ENCODE measurements at regions not wholly inside any gene's neighbourhood (a gene's known extent, or its start where the extent isn't known, plus 50 kb on each side); places are given as distances from the start of the nearest gene placed in this dataset.

DNA sequence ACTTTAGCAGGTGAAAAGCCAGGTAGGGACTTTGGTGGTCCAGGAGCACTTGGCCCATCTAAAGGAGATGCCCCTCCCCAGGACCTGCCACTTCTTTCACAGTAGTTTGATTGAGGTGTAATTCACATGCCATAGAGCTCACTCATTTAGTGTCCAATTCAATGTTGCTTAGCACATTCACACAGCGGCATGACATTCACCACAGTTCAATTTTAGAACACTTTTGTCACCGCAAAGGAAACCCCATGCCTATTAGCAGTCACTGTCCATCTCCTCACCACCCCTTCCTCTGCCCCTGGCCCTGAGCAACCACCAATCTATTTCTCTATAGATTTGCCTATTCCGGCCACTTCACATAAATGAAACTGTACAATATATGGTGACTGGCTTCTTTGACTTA lies 211.6 kb upstream of the ZMIZ1 start:
- no peak for DNase-seq

GRCh38 chr10:78859266-78859665 lies 209.5 kb upstream of the ZMIZ1 start:
- DNase-seq: no peak

- DNase-seq: no peak
Measured at GRCh38 chr10:78859769-78860168, 209.0 kb upstream of the ZMIZ1 start.

- no peak for DNase-seq
Measured at GRCh38 chr10:78860260-78860914, 208.4 kb upstream of the ZMIZ1 start.

GRCh38 chr10:78861529-78862327 lies 207.0 kb upstream of the ZMIZ1 start:
- DNase-seq: peak; percentile 80

DNA sequence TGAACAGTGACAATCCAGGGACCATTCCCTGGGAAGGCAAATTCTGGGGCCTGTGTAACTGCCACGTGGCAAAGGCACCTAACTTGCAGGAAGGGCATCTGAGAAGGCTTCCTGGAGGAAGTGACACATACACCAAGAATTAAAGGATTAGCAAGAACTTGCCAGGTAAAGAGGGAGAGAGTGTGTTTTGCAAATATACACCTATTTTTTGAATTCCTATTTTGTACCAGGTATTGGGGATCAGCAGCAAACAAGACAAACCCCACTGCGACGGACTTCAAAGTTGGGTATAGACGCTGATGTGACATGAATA lies 206.5 kb upstream of the ZMIZ1 start:
- no peak for DNase-seq

DNA sequence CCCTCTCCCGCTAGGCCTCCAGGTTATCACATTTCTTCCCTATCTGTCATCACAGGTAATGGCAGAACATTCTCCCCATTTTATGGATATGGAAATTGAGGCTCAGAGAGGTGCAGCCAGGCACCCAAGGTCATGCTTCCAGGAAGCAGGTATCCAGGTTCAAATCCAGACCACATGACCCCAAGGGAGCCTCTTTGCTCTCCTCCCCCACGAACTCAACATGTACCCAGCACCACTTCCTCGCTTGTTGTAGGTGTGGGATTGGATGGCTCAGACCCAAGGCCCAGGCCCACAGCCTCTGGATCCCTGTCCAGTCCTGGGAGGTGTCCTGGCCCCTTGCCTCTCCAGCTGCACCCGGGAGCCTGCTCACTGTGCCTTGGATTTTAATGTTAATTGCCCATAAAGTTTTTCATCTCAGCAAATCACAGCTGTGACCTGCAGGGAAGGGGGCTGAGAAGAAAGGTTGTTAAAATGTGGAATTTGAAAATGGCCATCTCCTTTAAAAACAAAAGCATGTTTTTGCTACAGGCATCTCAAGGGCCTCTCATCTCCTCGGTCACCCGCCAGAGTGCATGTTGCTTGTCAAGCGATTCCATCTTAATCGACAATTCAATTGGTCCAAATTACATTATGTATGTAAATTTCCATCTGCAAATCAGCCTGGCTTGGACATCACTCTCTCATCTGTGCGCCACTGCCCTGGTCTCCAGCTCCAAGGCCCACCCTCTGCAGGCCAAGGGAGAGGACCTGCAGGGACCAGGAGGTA lies 205.4 kb upstream of the ZMIZ1 start:
- DNase-seq: no peak

- DNase-seq: no peak
Measured at GRCh38 chr10:78863906-78864239, 204.9 kb upstream of the ZMIZ1 start.

DNA sequence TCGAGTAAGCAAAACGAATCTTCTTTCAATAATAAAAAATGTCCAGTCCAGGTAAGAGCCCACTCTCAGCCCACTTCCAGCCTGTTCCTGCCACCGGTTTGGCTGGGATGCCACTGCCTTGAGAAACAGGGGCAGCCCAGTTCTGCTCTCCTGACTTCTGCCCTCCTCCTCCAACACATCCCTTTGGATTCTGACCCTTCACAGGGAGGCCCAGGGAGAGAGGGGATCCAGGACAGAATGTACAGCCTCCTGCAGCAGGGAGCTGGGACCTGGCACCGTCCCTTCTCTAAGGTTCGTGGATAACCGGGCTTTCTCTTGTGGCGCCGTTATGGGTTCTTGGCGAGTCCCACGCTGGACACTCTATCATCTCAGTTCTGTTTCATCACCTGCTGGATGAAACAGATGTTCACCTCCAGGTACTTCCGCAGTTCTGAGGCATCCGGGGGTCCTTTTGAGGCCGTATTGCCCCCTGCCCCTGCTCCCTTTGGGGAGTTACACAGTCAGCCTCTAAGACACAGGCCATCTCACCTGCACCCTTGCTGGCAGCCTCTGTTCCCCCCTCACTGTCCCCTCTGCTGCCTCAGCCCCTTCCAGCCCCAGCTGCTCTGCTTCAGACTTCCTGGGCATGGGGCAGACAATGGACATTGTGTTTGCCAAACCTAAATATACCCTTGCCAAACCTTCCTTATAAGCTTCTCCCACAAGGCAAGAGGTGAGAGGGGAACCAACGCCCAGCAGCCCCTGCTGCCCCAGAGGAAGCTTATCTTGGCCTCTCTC lies 203.8 kb upstream of the ZMIZ1 start:
- DNase-seq: no peak

GRCh38 chr10:78865538-78865875 lies 203.3 kb upstream of the ZMIZ1 start:
- DNase-seq: peak; percentile 28

GRCh38 chr10:78865931-78866717 lies 202.6 kb upstream of the ZMIZ1 start:
- no peak for DNase-seq

GRCh38 chr10:78866731-78867554 lies 201.8 kb upstream of the ZMIZ1 start:
- DNase-seq: no peak

GRCh38 chr10:78867555-78867939 lies 201.2 kb upstream of the ZMIZ1 start:
- DNase-seq: no peak

DNA sequence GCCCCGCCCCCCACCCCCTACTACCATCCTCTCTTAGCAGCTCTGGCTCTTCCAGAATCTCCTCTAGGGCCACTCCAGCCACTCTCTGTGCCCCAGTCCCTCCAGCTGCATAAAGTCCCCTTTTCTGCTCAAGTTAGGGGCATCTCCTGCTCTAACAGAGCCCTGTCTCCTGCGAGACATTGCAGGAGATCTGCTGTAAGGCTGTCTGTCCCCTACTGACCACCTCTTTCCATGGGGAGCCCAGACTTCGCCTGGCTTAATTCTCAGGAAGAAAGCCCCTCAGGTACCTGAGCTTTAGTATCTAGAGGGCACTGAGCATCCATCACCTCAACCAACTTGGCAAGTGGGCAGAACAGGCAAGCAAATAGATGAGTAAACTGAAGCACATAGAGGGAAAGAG lies 200.7 kb upstream of the ZMIZ1 start:
- no peak for DNase-seq

DNA sequence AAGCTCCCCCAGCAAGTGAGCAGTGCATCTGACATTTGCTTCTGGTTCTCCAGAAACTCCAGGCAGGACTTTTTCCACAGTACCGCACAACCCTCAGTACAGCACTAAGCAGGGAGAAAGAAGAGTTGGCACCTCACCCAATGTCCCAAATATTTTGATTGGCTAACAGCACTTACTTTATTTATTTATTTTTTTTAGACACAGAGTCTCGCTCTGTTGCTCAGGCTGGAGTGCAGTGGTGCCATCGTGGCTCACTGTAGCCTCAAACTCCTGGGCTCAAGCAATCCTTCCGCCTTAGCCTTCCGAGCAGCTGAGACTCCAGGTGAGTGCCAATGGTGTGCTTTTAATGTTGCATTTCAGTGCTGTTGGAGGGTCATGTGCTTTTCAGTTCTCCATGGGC lies 200.3 kb upstream of the ZMIZ1 start:
- DNase-seq: no peak

GRCh38 chr10:78868861-78869260 lies 199.9 kb upstream of the ZMIZ1 start:
- no peak for DNase-seq

- DNase-seq: no peak
Measured at GRCh38 chr10:78869508-78870454, 199.0 kb upstream of the ZMIZ1 start.

GRCh38 chr10:78870458-78870857 lies 198.3 kb upstream of the ZMIZ1 start:
- DNase-seq: no peak

DNA sequence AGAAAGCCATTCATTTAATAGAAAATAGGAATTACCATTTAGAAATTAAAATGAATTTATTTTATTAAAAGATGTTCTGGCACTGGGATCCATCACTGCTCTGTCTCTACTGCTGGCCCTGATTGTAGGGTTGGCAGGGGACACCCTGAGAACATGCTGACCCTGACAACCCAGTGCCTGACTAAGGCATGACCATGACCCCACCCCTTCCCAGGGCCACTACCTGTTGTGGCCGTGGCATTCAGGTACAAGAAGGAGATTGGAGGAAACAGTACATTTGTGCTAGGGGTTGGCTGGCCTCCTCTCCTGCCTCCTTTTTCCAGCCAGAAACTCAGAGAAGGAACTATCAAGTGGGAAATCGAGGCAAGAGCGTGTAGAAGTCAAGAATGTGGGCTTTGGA lies 197.0 kb upstream of the ZMIZ1 start:
- DNase-seq: no peak

DNA sequence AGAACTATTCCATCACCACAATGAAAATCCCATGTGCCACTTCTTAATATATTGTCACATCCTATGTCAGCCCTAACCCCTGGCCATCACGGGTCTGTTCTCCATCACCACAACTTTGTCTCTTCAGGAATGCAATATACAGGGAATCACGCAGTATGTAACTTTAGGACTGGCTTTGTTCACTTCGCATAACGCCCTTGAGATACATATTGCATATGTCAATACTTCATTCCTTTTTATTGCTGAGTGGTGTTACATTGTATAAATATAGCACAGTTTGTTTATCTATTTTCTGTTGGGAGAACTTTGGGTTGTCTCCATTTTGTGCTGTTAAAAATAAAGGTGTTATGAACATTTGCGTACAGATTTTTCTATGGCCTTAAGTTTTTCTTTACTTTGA lies 195.4 kb upstream of the ZMIZ1 start:
- DNase-seq: no peak
